H1 (cell line): ENCODE measurements at regions not wholly inside any gene's neighbourhood (a gene's known extent, or its start where the extent isn't known, plus 50 kb on each side); places are given as distances from the start of the nearest gene placed in this dataset.

Experiments used
- CTCF ChIA-PET: fragments of 300-600 bp; sonication (Branson Sonifier 250); formaldehyde crosslinking; loops from one replicate; lab custom pipeline; 2021; ENCODE audit not compliant: partially characterized antibody; lab: Charles Lee
- POLR2A ChIA-PET: fragments of 300-600 bp; sonication (Branson Sonifier 250); formaldehyde crosslinking; loops from one replicate; lab custom pipeline; 2021; ENCODE audit warnings: inconsistent platforms; ENCODE audit not compliant: partially characterized antibody; lab: Charles Lee
- DNase-seq, 2 experiments: peaks; one replicate each; pipeline versions ENCODE4 v3.0.0 to v3.0.0-alpha.2; 2010 to 2022; ENCODE audit warnings: low spot score in 2 of 2, low read depth in 1 of 2, mixed read lengths in 1 of 2
- FAIRE-seq: peaks from 2 replicates; lab custom pipeline; 2011; peaks lifted over from hg19 to GRCh38; lab: Jason Lieb, UNC
- H2AFZ ChIP-seq: 2 replicates; pipeline ENCODE4 v1.8.1; 2012; ENCODE audit warnings: low read length, inconsistent platforms
- H2AK5ac ChIP-seq: 2 replicates; pipeline ENCODE4 v1.6.1; 2013; ENCODE audit warnings: low read depth, low read length
- H2BK120ac ChIP-seq: replicated peaks from 2 replicates; pipeline ENCODE3; 2013; ENCODE audit warnings: low read depth, low read length, inconsistent platforms
- H2BK12ac ChIP-seq: 2 replicates; pipeline ENCODE4 v1.6.1; 2013; ENCODE audit warnings: low read depth, low read length
- H2BK15ac ChIP-seq: 2 replicates; pipeline ENCODE4 v1.6.1; 2013; ENCODE audit warnings: low read length
- H2BK20ac ChIP-seq: 2 replicates; pipeline ENCODE4 v1.6.1; 2013; ENCODE audit warnings: low read length
- H2BK5ac ChIP-seq: 2 replicates; pipeline ENCODE4 v1.6.1; 2013; ENCODE audit warnings: low read depth, low read length
- H3K14ac ChIP-seq: 2 replicates; pipeline ENCODE4 v1.6.1; 2013; ENCODE audit warnings: inconsistent platforms; ENCODE audit not compliant: insufficient read length
- H3K18ac ChIP-seq: 2 replicates; pipeline ENCODE4 v1.6.1; 2013; ENCODE audit warnings: low read length; ENCODE audit errors: extremely low read depth
- H3K23ac ChIP-seq: 2 replicates; pipeline ENCODE4 v1.6.1; 2013; ENCODE audit warnings: inconsistent platforms; ENCODE audit not compliant: insufficient read length
- H3K23me2 ChIP-seq: 2 replicates; pipeline ENCODE4 v1.6.1; 2013; ENCODE audit warnings: low read depth, low read length
- H3K27ac ChIP-seq: 2 replicates; pipeline ENCODE4 v1.6.1; 2011; ENCODE audit warnings: low read depth, low read length, inconsistent platforms
- H3K27me3 ChIP-seq, 4 experiments: replicated peaks in 1 of 4; 1 replicate in 1 of 4; 2 replicates in 3 of 4; pipeline versions ENCODE4 v1.6.1 to v1.8.1; 2011 to 2013; ENCODE audit warnings: low read length in 3 of 4, mild to moderate bottlenecking in 3 of 4, inconsistent platforms in 2 of 4, mixed read lengths in 2 of 4, moderate library complexity in 1 of 4; ENCODE audit not compliant: control insufficient read depth in 3 of 4, insufficient read depth in 3 of 4; ENCODE audit errors: extremely low read depth in 1 of 4
- H3K36me3 ChIP-seq, 4 experiments: 2 replicates each; pipeline versions ENCODE4 v1.6.1 to v1.8.1; 2011 to 2013; ENCODE audit warnings: mild to moderate bottlenecking in 4 of 4, low read length in 3 of 4, moderate library complexity in 2 of 4, control low read depth in 1 of 4, inconsistent platforms in 1 of 4; ENCODE audit not compliant: insufficient read depth in 4 of 4, control insufficient read depth in 2 of 4
- H3K4ac ChIP-seq: replicated peaks from 2 replicates; pipeline ENCODE3; 2013; ENCODE audit warnings: low read length, low read depth, mixed read lengths, inconsistent platforms; ENCODE audit not compliant: insufficient read length
- H3K4me1 ChIP-seq, 4 experiments: replicated peaks in 1 of 4; 1 replicate in 1 of 4; 2 replicates in 3 of 4; pipeline versions ENCODE4 v1.6.1 to v1.8.1; 2011 to 2013; ENCODE audit warnings: low read length in 3 of 4, inconsistent platforms in 2 of 4, mixed read lengths in 1 of 4; ENCODE audit not compliant: insufficient read depth in 4 of 4, control insufficient read depth in 3 of 4
- H3K4me2 ChIP-seq, 2 experiments: 2 replicates each; pipeline versions ENCODE4 v1.6.1 to v1.8.1; 2011 to 2013; ENCODE audit warnings: low read depth in 2 of 2, low read length in 2 of 2, control low read depth in 1 of 2, inconsistent platforms in 1 of 2, mild to moderate bottlenecking in 1 of 2; ENCODE audit not compliant: insufficient read depth in 1 of 2
- H3K4me3 ChIP-seq, 4 experiments: fragments of 200-600, 300-600 bp in 1 of 4; sonication (generic), shearing (Covaris generic), sonication (Bioruptor Twin) in 1 of 4; 2 replicates each; pipeline versions ENCODE4 v1.5.1 to v1.8.1; 2011 to 2016; ENCODE audit warnings: low read length in 4 of 4, low read depth in 3 of 4, control low read depth in 2 of 4, inconsistent platforms in 2 of 4, mild to moderate bottlenecking in 2 of 4, mixed read lengths in 1 of 4, moderate library complexity in 1 of 4; ENCODE audit not compliant: insufficient read depth in 2 of 4; ENCODE audit errors: extremely low read depth in 1 of 4
- H3K56ac ChIP-seq: replicated peaks from 2 replicates; pipeline ENCODE3; 2013; ENCODE audit warnings: low read depth, mild to moderate bottlenecking, mixed read lengths, low read length, inconsistent platforms; ENCODE audit not compliant: insufficient read length
- H3K79me1 ChIP-seq: 2 replicates; pipeline ENCODE4 v1.6.1; 2013; ENCODE audit warnings: low read depth, low read length, control low read depth
- H3K79me2 ChIP-seq, 2 experiments: 2 replicates each; pipeline versions ENCODE4 v1.6.1 to v1.8.1; 2012 to 2013; ENCODE audit warnings: low read length in 2 of 2, mild to moderate bottlenecking in 2 of 2, inconsistent platforms in 1 of 2; ENCODE audit not compliant: insufficient read depth in 2 of 2, control insufficient read depth in 1 of 2
- H3K9ac ChIP-seq, 4 experiments: replicated peaks in 1 of 4; 1 replicate in 1 of 4; 2 replicates in 3 of 4; pipeline versions ENCODE4 v1.6.1 to v1.8.1; 2011 to 2013; ENCODE audit warnings: low read depth in 3 of 4, low read length in 3 of 4, control low read depth in 2 of 4, mild to moderate bottlenecking in 2 of 4, moderate library complexity in 2 of 4, inconsistent platforms in 1 of 4; ENCODE audit errors: extremely low read depth in 1 of 4
- H3K9me3 ChIP-seq, 2 experiments: 2 replicates each; pipeline versions ENCODE4 v1.6.1 to v1.8.1; 2012 to 2013; ENCODE audit warnings: mild to moderate bottlenecking in 2 of 2, moderate library complexity in 2 of 2, control low read depth in 1 of 2, inconsistent platforms in 1 of 2, low read depth in 1 of 2, low read length in 1 of 2, mixed read lengths in 1 of 2; ENCODE audit not compliant: insufficient read depth in 2 of 2
- H4K20me1 ChIP-seq, 2 experiments: replicated peaks in 1 of 2; 2 replicates each; pipeline versions ENCODE3 to v1.8.1; 2011 to 2013; ENCODE audit warnings: inconsistent platforms in 2 of 2, low read length in 2 of 2, mild to moderate bottlenecking in 1 of 2; ENCODE audit not compliant: insufficient read depth in 2 of 2, control insufficient read depth in 1 of 2
- H4K5ac ChIP-seq: 2 replicates; pipeline ENCODE4 v1.6.1; 2013; ENCODE audit warnings: low read length, low read depth, mixed read lengths, inconsistent platforms; ENCODE audit not compliant: insufficient read length
- H4K8ac ChIP-seq: 2 replicates; pipeline ENCODE4 v1.8.0; 2013; ENCODE audit warnings: mild to moderate bottlenecking, moderate library complexity, low read length, inconsistent platforms; ENCODE audit not compliant: insufficient read depth; ENCODE audit errors: extremely low read depth
- H4K91ac ChIP-seq: replicated peaks from 2 replicates; pipeline ENCODE3; 2013; ENCODE audit warnings: low read length, mixed read lengths, inconsistent platforms; ENCODE audit not compliant: insufficient read length
- CBX5 ChIP-seq: fragments of 300-800, 300-1000 bp; sonication (generic); IDR thresholded peaks from 2 replicates; pipeline ENCODE4 v1.7.1; 2016; ENCODE audit warnings: antibody characterized with exemption, low read length, low read depth
- CHD1 ChIP-seq: IDR thresholded peaks from 2 replicates; pipeline ENCODE4 v1.6.1; 2012; ENCODE audit warnings: low read depth, low read length, improper control_type of control experiment
- EGR1 ChIP-seq: IDR thresholded peaks from 2 replicates; pipeline ENCODE4 v1.6.1; 2011; ENCODE audit warnings: low read depth, low read length, borderline replicate concordance
- HDAC2 ChIP-seq, 2 experiments: fragments of 300-600 bp in 1 of 2; sonication (generic) in 1 of 2; IDR thresholded peaks; 2 replicates each; pipeline ENCODE4 v1.6.1; 2011 to 2012; ENCODE audit warnings: low read depth in 2 of 2, low read length in 2 of 2, mild to moderate bottlenecking in 2 of 2, moderate library complexity in 2 of 2, borderline replicate concordance in 1 of 2, inconsistent platforms in 1 of 2
- JUN ChIP-seq: IDR thresholded peaks from 2 replicates; pipeline ENCODE4 v1.6.1; 2011; ENCODE audit warnings: low read depth, mild to moderate bottlenecking, improper control_type of control experiment, low read length
- KDM1A ChIP-seq: fragments of 200-600, 300-600 bp; sonication (generic); IDR thresholded peaks from 2 replicates; pipeline ENCODE4 v1.7.1; 2016; ENCODE audit warnings: mild to moderate bottlenecking, low read length, borderline replicate concordance
- NANOG ChIP-seq: IDR thresholded peaks from 2 replicates; pipeline ENCODE4 v1.6.1; 2011; ENCODE audit warnings: low read length, low read depth, mild to moderate bottlenecking, inconsistent platforms; ENCODE audit not compliant: insufficient read depth, poor library complexity, severe bottlenecking
- NRF1 ChIP-seq: IDR thresholded peaks from 2 replicates; pipeline ENCODE4 v1.6.1; 2011; ENCODE audit warnings: mild to moderate bottlenecking, low read depth, low read length, improper control_type of control experiment
- PHF8 ChIP-seq: fragments of 200-600 bp; sonication (generic); conservative IDR thresholded peaks from 2 replicates; pipeline ENCODE4 v1.7.1; 2012; ENCODE audit warnings: low read depth, mild to moderate bottlenecking, inconsistent platforms, low read length, moderate library complexity
- POLR2A ChIP-seq, 2 experiments: IDR thresholded peaks; 1 replicate in 1 of 2; 2 replicates in 1 of 2; pipeline ENCODE4 v1.6.1; 2011; ENCODE audit warnings: low read depth in 2 of 2, low read length in 2 of 2, mild to moderate bottlenecking in 2 of 2; ENCODE audit errors: control extremely low read depth in 1 of 2
- SP1 ChIP-seq: IDR thresholded peaks from 2 replicates; pipeline ENCODE4 v1.6.1; 2011; ENCODE audit warnings: low read depth, low read length
- ZNF274 ChIP-seq: IDR thresholded peaks from 2 replicates; pipeline ENCODE4 v1.7.0; 2012; ENCODE audit warnings: low read length, borderline replicate concordance; ENCODE audit errors: extremely low read depth
- WGBS, 2 experiments: shearing (Covaris generic) in 1 of 2; methylation state at CpG; one replicate each; pipeline versions ENCODE4 v1.1.6 to v1.1.7; 2013 to 2015; ENCODE audit warnings: low lambda C conversion rate in 2 of 2, mixed read lengths in 2 of 2, inconsistent platforms in 1 of 2, low coverage in 1 of 2, missing lambda C conversion rate in 1 of 2; ENCODE audit not compliant: insufficient replicate concordance in 2 of 2, insufficient coverage in 1 of 2, insufficient read length in 1 of 2; ENCODE audit errors: extremely low coverage in 1 of 2, missing lambda C conversion rate in 1 of 2; 5-methylcytosine and 5-hydroxymethylcytosine counted together
- TF ChIP-seq, protein P1 (sequence below): IDR thresholded peaks from 2 replicates; pipeline ENCODE4 v1.6.1; 2012; ENCODE audit warnings: low read length, inconsistent platforms

DNA sequence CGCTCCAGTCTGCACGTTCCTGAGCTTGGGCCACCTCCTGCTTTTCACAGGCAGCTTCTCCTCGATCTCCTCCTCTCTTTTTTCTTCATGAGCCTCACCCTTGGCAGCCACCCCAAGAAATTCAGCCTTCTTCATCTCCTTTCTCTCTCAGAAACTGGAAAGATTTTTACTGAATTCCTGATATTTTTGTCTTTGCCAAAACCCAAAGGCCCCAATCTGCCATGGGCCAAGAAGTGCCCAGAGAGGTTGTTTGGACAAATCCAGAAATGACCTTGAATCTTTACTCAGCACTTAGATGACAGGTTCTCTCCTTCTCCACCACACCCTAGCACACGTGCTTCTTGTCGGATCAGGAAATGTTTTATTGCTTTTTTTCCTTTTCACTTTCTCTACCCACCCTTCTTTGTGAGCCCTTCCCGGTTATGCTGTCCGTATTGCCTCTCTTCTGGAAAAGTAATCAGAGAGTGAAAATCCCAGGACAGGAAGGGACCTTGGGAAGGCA is 134.5 kb upstream of the TNP1 start:
- H3K14ac ChIP-seq, result no peak overlapping the region
- WGBS, 2 experiments, result 91% methylated on average over 7 of the region's 7 CpGs; no CpG with 5 or more reads in 1 of the 2 experiments
- CTCF ChIA-PET, result no interaction called here
- TF ChIP-seq SP1 (no peak), NANOG (no peak), POLR2A (IDR thresholded peaks at IDR 0.05; ENCODE audit: control extremely low read depth in 1 of 2, low read depth in 2 of 2, low read length in 2 of 2) (no peak), JUN (no peak), NRF1 (no peak), EGR1 (no peak), CHD1 (no peak), ZNF274 (no peak), CBX5 (no peak), PHF8 (no peak), HDAC2 (IDR thresholded peaks at IDR 0.05; ENCODE audit: borderline replicate concordance in 1 of 2, low read depth in 2 of 2, low read length in 2 of 2) (no peak), KDM1A (no peak)
- TF ChIP-seq, protein P1, sequence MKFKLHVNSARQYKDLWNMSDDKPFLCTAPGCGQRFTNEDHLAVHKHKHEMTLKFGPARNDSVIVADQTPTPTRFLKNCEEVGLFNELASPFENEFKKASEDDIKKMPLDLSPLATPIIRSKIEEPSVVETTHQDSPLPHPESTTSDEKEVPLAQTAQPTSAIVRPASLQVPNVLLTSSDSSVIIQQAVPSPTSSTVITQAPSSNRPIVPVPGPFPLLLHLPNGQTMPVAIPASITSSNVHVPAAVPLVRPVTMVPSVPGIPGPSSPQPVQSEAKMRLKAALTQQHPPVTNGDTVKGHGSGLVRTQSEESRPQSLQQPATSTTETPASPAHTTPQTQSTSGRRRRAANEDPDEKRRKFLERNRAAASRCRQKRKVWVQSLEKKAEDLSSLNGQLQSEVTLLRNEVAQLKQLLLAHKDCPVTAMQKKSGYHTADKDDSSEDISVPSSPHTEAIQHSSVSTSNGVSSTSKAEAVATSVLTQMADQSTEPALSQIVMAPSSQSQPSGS, result no peak

More for the DNA sequence above, 134.5 kb upstream of the TNP1 start:
- Histone ChIP-seq H3K79me2 (no peaks in the 10 kb centered on the region), H3K36me3 (no peaks in the 10 kb centered on the region), H3K4me2 (no peak overlapping the region), H2BK15ac (no peak overlapping the region), H2AK5ac (no peak overlapping the region), H3K27ac (no peak overlapping the region), H3K4me1 (no peaks in the 10 kb centered on the region), H3K9me3 (no peaks in the 10 kb centered on the region), H2BK20ac (no peak overlapping the region), H4K5ac (no peak overlapping the region), H4K8ac (no peak overlapping the region), H3K23me2 (no peaks in the 10 kb centered on the region), H2BK120ac (no peak overlapping the region), H3K4ac (no peak overlapping the region), H4K91ac (no peak overlapping the region), H3K18ac (no peak overlapping the region), H2BK5ac (no peak overlapping the region), H4K20me1 (no peaks in the 10 kb centered on the region), H3K79me1 (no peaks in the 10 kb centered on the region), H3K27me3 (no peaks in the 10 kb centered on the region), H3K9ac (no peak overlapping the region), H3K4me3 (no peak overlapping the region), H2AFZ (no peak overlapping the region), H2BK12ac (no peak overlapping the region), H3K23ac (no peak overlapping the region), H3K56ac (no peak overlapping the region)
- DNase-seq, result no peak
- POLR2A ChIA-PET, result no interaction called here
- no peak for FAIRE-seq
